HG02759 (cell line): ENCODE measurements at regions not wholly inside any gene's neighbourhood (a gene's known extent, or its start where the extent isn't known, plus 50 kb on each side); places are given as distances from the start of the nearest gene placed in this dataset.

Source experiments
- ATAC-seq: cut with Tn5 transposase; IDR thresholded peaks from one replicate; pipeline ENCODE4 v1.9.1; 2021; ENCODE audit warnings: mild to moderate bottlenecking, moderate library complexity; ENCODE audit not compliant: unreplicated experiment

GRCh38 chr2:104501342-104501741 lies 352.6 kb upstream of the POU3F3 start:
- ATAC-seq: no peak

- no peak for ATAC-seq
Observed at GRCh38 chr2:104501929-104502328, 352.0 kb upstream of the POU3F3 start.

- no peak for ATAC-seq
Observed at GRCh38 chr2:104502901-104503300, 351.0 kb upstream of the POU3F3 start.

GRCh38 chr2:104504331-104505073 lies 349.4 kb upstream of the POU3F3 start:
- no peak for ATAC-seq

GRCh38 chr2:104518256-104518655 lies 335.7 kb upstream of the POU3F3 start:
- ATAC-seq: no peak

- no peak for ATAC-seq
Observed at GRCh38 chr2:104521247-104521646, 332.7 kb upstream of the POU3F3 start.

- no peak for ATAC-seq
Observed at GRCh38 chr2:104523921-104524320, 330.0 kb upstream of the POU3F3 start.

GRCh38 chr2:104528101-104528500 lies 325.8 kb upstream of the POU3F3 start:
- no peak for ATAC-seq

GRCh38 chr2:104531122-104531521 lies 322.8 kb upstream of the POU3F3 start:
- ATAC-seq: no peak

- no peak for ATAC-seq
Observed at GRCh38 chr2:104537116-104537515, 316.8 kb upstream of the POU3F3 start.

- no peak for ATAC-seq
Observed at GRCh38 chr2:104538077-104538476, 315.8 kb upstream of the POU3F3 start.

- ATAC-seq: no peak
Observed at GRCh38 chr2:104539649-104540048, 314.3 kb upstream of the POU3F3 start.

- no peak for ATAC-seq
Observed at GRCh38 chr2:104545055-104545454, 308.9 kb upstream of the POU3F3 start.

GRCh38 chr2:104546537-104546936 lies 307.4 kb upstream of the POU3F3 start:
- no peak for ATAC-seq

- no peak for ATAC-seq
Observed at GRCh38 chr2:104547221-104547620, 306.7 kb upstream of the POU3F3 start.

- no peak for ATAC-seq
Observed at GRCh38 chr2:104561251-104561650, 292.7 kb upstream of the POU3F3 start.

- ATAC-seq: no peak
Observed at GRCh38 chr2:104562537-104562936, 291.4 kb upstream of the POU3F3 start.

- ATAC-seq: no peak
Observed at GRCh38 chr2:104563398-104563996, 290.4 kb upstream of the POU3F3 start.

- ATAC-seq: no peak
Observed at GRCh38 chr2:104568247-104568646, 285.7 kb upstream of the POU3F3 start.

- no peak for ATAC-seq
Observed at GRCh38 chr2:104570259-104570658, 283.7 kb upstream of the POU3F3 start.

- ATAC-seq: no peak
Observed at GRCh38 chr2:104572834-104573233, 281.1 kb upstream of the POU3F3 start.

GRCh38 chr2:104574367-104574766 lies 279.5 kb upstream of the POU3F3 start:
- ATAC-seq: no peak

GRCh38 chr2:104577143-104577542 lies 276.8 kb upstream of the POU3F3 start:
- peak; percentile 52 for ATAC-seq
